GM12878 (cell line): ENCODE measurements at regions not wholly inside any gene's neighbourhood (a gene's known extent, or its start where the extent isn't known, plus 50 kb on each side); places are given as distances from the start of the nearest gene placed in this dataset.

Source experiments
- ATAC-seq: fragments of 200-7000 bp; cut with Tn5 transposase; 3 replicates; pipeline ENCODE4 v1.9.1; 2020; ENCODE audit warnings: mild to moderate bottlenecking, moderate library complexity
- BruUV-seq: library from RNA; stranded (reverse); fragments of 400-500 nt; replicated peaks from 2 replicates; lab custom pipeline; 2021; lab: Mats Ljungman, UMichigan
- CTCF ChIA-PET: fragments of 300-600 bp; sonication (Branson Sonifier 250); formaldehyde crosslinking; extraction: SDS; loops from one replicate; lab custom pipeline; 2021; ENCODE audit warnings: inconsistent platforms; lab: Yijun Ruan, JAX
- POLR2A ChIA-PET: fragments of 350-600 bp; formaldehyde crosslinking; extraction: SDS; loops from one replicate; lab custom pipeline; 2021; ENCODE audit warnings: inconsistent platforms; lab: Charles Lee
- RAD21 ChIA-PET: fragments of 300-600 bp; sonication (Branson Sonifier 250); formaldehyde crosslinking; loops from one replicate; lab custom pipeline; 2023; ENCODE audit warnings: antibody characterized with exemption; ENCODE audit not compliant: unreplicated experiment; lab: Charles Lee
- SMC1A ChIA-PET: fragments of 300-600 bp; sonication (Branson Sonifier 250); formaldehyde crosslinking; loops from one replicate; lab custom pipeline; 2023; ENCODE audit not compliant: unreplicated experiment, uncharacterized antibody; lab: Charles Lee
- DNase-seq: peaks from one replicate; pipeline ENCODE4 v3.0.0-alpha.2; 2011; ENCODE audit warnings: low read depth, low spot score
- FAIRE-seq: peaks from 3 replicates; lab custom pipeline; 2011; peaks lifted over from hg19 to GRCh38; lab: Jason Lieb, UNC
- H2AFZ ChIP-seq: 2 replicates; pipeline ENCODE4 v1.6.0; 2011; ENCODE audit warnings: low read depth, low read length, control low read depth; ENCODE audit not compliant: control insufficient read depth
- H3K27ac ChIP-seq: 2 replicates; pipeline ENCODE4 v1.5.1; 2011; ENCODE audit warnings: control low read depth; ENCODE audit not compliant: control insufficient read depth, insufficient read depth
- H3K27me3 ChIP-seq, 2 experiments: replicated peaks in 1 of 2; 2 replicates each; pipeline versions ENCODE4 v1.6.0 to v1.6.1; 2011; ENCODE audit warnings: low read length in 1 of 2; ENCODE audit not compliant: control insufficient read depth in 2 of 2, insufficient read depth in 2 of 2
- H3K36me3 ChIP-seq, 2 experiments: 2 replicates each; pipeline ENCODE4 v1.5.1; 2011; ENCODE audit warnings: low read length in 1 of 2; ENCODE audit not compliant: control insufficient read depth in 2 of 2, insufficient read depth in 2 of 2
- H3K4me1 ChIP-seq: 2 replicates; pipeline ENCODE4 v1.6.1; 2011; ENCODE audit warnings: mild to moderate bottlenecking, low read length, moderate library complexity, mixed read lengths; ENCODE audit not compliant: control insufficient read depth, insufficient read depth
- H3K4me2 ChIP-seq: 2 replicates; pipeline ENCODE4 v1.6.0; 2011; ENCODE audit warnings: control low read depth; ENCODE audit not compliant: control insufficient read depth, insufficient read depth
- H3K4me3 ChIP-seq: fragments of 200-600 bp; sonication (generic); 2 replicates; pipeline ENCODE4 v1.5.1; 2016
- H3K79me2 ChIP-seq: 2 replicates; pipeline ENCODE4 v1.6.0; 2011; ENCODE audit warnings: low read length; ENCODE audit not compliant: control insufficient read depth, insufficient read depth
- H3K9ac ChIP-seq: 2 replicates; pipeline ENCODE4 v1.8.0; 2011; ENCODE audit warnings: low read length, control low read depth, mixed read lengths; ENCODE audit not compliant: control insufficient read depth, insufficient read depth
- H3K9me3 ChIP-seq: replicated peaks from 3 replicates; pipeline ENCODE4 v1.5.1; 2011; ENCODE audit warnings: mild to moderate bottlenecking, low read length; ENCODE audit not compliant: control insufficient read depth, insufficient read depth
- H4K20me1 ChIP-seq: 2 replicates; pipeline ENCODE4 v1.6.0; 2011; ENCODE audit not compliant: control insufficient read depth, insufficient read depth
- EZH2 ChIP-seq: IDR thresholded peaks from 2 replicates; pipeline ENCODE4 v1.6.1; 2012; ENCODE audit warnings: low read depth, mild to moderate bottlenecking, control low read depth, inconsistent platforms, low read length, borderline replicate concordance; ENCODE audit not compliant: control insufficient read depth
- HCFC1 ChIP-seq: fragments of 150-350 bp; IDR thresholded peaks from 2 replicates; pipeline ENCODE4 v1.6.1; 2014; ENCODE audit warnings: low read length
- KDM1A ChIP-seq: fragments of 200-600 bp; sonication (generic); IDR thresholded peaks from 2 replicates; pipeline ENCODE4 v1.6.1; 2016; ENCODE audit warnings: borderline replicate concordance
- MXI1 ChIP-seq: fragments of 150-350 bp; IDR thresholded peaks from 2 replicates; pipeline ENCODE4 v1.6.1; 2011; ENCODE audit warnings: low read depth, mild to moderate bottlenecking, inconsistent platforms, low read length, improper control_type of control experiment
- POLR2A ChIP-seq: IDR thresholded peaks from 2 replicates; pipeline ENCODE4 v1.6.1; 2011; ENCODE audit warnings: low read depth, mild to moderate bottlenecking, low read length
- RB1 ChIP-seq: fragments of 450-650 bp; formaldehyde crosslinking; IDR thresholded peaks from 2 replicates; pipeline ENCODE4 v1.6.1; 2017; ENCODE audit warnings: mild to moderate bottlenecking, borderline replicate concordance
- ZNF207 ChIP-seq: fragments of 450-650 bp; IDR thresholded peaks from 2 replicates; pipeline ENCODE4 v1.6.1; 2014; ENCODE audit warnings: antibody characterized with exemption, mild to moderate bottlenecking, borderline replicate concordance
- WGBS: methylation state at CpG from one replicate; pipeline ENCODE4 v1.1.6; 2016; ENCODE audit warnings: low lambda C conversion rate; ENCODE audit not compliant: insufficient replicate concordance, insufficient coverage; ENCODE audit errors: missing lambda C conversion rate; 5-methylcytosine and 5-hydroxymethylcytosine counted together
- in situ Hi-C: fragments of 300-500 bp; cut with MboI; formaldehyde crosslinking; loops from 9 replicates; pipeline ENCODE4 v1.14.3; 2018; ENCODE audit warnings: mixed read lengths
- intact Hi-C: fragments of 100-400 bp; cut with micrococcal nuclease; formaldehyde crosslinking; loops from one replicate; pipeline ENCODE4 v1.14.2; 2022; ENCODE audit not compliant: unreplicated experiment
- TF ChIP-seq, protein P1 (sequence below): fragments of 450-650 bp; IDR thresholded peaks from 2 replicates; pipeline ENCODE4 v1.6.1; 2018; ENCODE audit warnings: mild to moderate bottlenecking, low read depth, moderate library complexity; ENCODE audit not compliant: partially characterized antibody
- TF ChIP-seq, protein P2 (sequence below): fragments of 450-650 bp; IDR thresholded peaks from 2 replicates; pipeline ENCODE4 v1.6.1; 2017; ENCODE audit warnings: mild to moderate bottlenecking, moderate library complexity
- TF ChIP-seq, protein P3 (sequence below), 3 experiments: IDR thresholded peaks in 2 of 3; conservative IDR thresholded peaks in 1 of 3; 2 replicates each; pipeline ENCODE4 v1.5.1; 2011; ENCODE audit warnings: low read depth in 3 of 3, low read length in 3 of 3, mild to moderate bottlenecking in 3 of 3, control low read depth in 2 of 3, moderate library complexity in 2 of 3, inconsistent platforms in 1 of 3, mixed read lengths in 1 of 3; ENCODE audit not compliant: control insufficient read depth in 2 of 3, insufficient read depth in 1 of 3; ENCODE audit errors: extremely low read depth in 1 of 3

DNA sequence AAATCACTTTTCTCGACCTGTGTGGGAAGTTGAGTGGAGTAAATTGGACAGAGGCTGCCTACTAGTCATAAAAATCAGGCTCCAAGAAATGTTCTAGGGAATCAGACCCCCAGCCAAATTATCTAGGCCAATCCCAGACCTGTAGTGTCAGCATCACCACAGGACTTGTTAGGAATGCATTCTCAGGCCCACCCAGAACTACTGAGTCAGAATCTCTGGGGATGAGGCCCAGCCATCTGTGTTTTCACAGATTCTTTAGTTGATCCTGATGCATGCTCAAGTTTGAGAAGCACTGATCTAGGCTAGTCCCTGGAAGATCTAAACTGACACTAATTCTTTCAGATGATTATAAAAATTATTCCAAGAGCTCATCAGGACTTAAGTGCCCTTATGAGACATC is 434.0 kb upstream of the MEIS1 start:
- DNase-seq (no peak), ATAC-seq (no peak)
- no peak overlapping the region for H3K27ac ChIP-seq
- intact Hi-C loops: no loop called here
- no peaks in the 10 kb centered on the region for H3K79me2 ChIP-seq
- no peaks in the 10 kb centered on the region for H3K36me3 ChIP-seq
- in situ Hi-C loops: no loop called here
- SMC1A ChIA-PET: interaction anchor here (0.6 to 1.1 kb wide), 3 partner anchors 21 to 436 kb away, joined by 3 read pairs; no protein-coding TSS in a partner anchor
- 0% methylated on average over 1 of the region's 1 CpG for WGBS
- H4K20me1 ChIP-seq: no peaks in the 10 kb centered on the region
- TF ChIP-seq RB1 (no peak), KDM1A (no peak), ZNF207 (no peak), EZH2 (no peak), POLR2A (no peak), MXI1 (no peak), HCFC1 (no peak)
- TF ChIP-seq, protein P1, sequence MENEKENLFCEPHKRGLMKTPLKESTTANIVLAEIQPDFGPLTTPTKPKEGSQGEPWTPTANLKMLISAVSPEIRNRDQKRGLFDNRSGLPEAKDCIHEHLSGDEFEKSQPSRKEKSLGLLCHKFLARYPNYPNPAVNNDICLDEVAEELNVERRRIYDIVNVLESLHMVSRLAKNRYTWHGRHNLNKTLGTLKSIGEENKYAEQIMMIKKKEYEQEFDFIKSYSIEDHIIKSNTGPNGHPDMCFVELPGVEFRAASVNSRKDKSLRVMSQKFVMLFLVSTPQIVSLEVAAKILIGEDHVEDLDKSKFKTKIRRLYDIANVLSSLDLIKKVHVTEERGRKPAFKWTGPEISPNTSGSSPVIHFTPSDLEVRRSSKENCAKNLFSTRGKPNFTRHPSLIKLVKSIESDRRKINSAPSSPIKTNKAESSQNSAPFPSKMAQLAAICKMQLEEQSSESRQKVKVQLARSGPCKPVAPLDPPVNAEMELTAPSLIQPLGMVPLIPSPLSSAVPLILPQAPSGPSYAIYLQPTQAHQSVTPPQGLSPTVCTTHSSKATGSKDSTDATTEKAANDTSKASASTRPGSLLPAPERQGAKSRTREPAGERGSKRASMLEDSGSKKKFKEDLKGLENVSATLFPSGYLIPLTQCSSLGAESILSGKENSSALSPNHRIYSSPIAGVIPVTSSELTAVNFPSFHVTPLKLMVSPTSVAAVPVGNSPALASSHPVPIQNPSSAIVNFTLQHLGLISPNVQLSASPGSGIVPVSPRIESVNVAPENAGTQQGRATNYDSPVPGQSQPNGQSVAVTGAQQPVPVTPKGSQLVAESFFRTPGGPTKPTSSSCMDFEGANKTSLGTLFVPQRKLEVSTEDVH: no peak
- TF ChIP-seq, protein P2, sequence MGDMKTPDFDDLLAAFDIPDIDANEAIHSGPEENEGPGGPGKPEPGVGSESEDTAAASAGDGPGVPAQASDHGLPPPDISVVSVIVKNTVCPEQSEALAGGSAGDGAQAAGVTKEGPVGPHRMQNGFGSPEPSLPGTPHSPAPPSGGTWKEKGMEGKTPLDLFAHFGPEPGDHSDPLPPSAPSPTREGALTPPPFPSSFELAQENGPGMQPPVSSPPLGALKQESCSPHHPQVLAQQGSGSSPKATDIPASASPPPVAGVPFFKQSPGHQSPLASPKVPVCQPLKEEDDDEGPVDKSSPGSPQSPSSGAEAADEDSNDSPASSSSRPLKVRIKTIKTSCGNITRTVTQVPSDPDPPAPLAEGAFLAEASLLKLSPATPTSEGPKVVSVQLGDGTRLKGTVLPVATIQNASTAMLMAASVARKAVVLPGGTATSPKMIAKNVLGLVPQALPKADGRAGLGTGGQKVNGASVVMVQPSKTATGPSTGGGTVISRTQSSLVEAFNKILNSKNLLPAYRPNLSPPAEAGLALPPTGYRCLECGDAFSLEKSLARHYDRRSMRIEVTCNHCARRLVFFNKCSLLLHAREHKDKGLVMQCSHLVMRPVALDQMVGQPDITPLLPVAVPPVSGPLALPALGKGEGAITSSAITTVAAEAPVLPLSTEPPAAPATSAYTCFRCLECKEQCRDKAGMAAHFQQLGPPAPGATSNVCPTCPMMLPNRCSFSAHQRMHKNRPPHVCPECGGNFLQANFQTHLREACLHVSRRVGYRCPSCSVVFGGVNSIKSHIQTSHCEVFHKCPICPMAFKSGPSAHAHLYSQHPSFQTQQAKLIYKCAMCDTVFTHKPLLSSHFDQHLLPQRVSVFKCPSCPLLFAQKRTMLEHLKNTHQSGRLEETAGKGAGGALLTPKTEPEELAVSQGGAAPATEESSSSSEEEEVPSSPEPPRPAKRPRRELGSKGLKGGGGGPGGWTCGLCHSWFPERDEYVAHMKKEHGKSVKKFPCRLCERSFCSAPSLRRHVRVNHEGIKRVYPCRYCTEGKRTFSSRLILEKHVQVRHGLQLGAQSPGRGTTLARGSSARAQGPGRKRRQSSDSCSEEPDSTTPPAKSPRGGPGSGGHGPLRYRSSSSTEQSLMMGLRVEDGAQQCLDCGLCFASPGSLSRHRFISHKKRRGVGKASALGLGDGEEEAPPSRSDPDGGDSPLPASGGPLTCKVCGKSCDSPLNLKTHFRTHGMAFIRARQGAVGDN: no peak
- TF ChIP-seq, protein P3, sequence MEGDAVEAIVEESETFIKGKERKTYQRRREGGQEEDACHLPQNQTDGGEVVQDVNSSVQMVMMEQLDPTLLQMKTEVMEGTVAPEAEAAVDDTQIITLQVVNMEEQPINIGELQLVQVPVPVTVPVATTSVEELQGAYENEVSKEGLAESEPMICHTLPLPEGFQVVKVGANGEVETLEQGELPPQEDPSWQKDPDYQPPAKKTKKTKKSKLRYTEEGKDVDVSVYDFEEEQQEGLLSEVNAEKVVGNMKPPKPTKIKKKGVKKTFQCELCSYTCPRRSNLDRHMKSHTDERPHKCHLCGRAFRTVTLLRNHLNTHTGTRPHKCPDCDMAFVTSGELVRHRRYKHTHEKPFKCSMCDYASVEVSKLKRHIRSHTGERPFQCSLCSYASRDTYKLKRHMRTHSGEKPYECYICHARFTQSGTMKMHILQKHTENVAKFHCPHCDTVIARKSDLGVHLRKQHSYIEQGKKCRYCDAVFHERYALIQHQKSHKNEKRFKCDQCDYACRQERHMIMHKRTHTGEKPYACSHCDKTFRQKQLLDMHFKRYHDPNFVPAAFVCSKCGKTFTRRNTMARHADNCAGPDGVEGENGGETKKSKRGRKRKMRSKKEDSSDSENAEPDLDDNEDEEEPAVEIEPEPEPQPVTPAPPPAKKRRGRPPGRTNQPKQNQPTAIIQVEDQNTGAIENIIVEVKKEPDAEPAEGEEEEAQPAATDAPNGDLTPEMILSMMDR (IDR thresholded peaks at IDR 0.05 in 2 of 3, conservative IDR thresholded peaks at IDR 0.05 in 1 of 3; ENCODE audit: control insufficient read depth in 2 of 3, extremely low read depth in 1 of 3, insufficient read depth in 1 of 3, low read depth in 3 of 3, low read length in 3 of 3): no peak
- TF ChIP-seq, all 136 proteins: peak for 0
- Histone ChIP-seq H3K27me3 (no peaks in the 10 kb centered on the region), H3K4me1 (no peaks in the 10 kb centered on the region), H3K4me2 (no peak overlapping the region), H2AFZ (no peak overlapping the region), H3K4me3 (no peak overlapping the region), H3K9me3 (no peaks in the 10 kb centered on the region), H3K9ac (no peak overlapping the region)
- POLR2A ChIA-PET: no interaction called here
- RAD21 ChIA-PET: no interaction called here
- CTCF ChIA-PET: no interaction called here
- BruUV-seq: no TSS peak
- no peak for FAIRE-seq
